ENCODE measurements at regions not wholly inside any gene's neighbourhood (a gene's known extent, or its start where the extent isn't known, plus 50 kb on each side); places are given as distances from the start of the nearest gene placed in this dataset.

DNA sequence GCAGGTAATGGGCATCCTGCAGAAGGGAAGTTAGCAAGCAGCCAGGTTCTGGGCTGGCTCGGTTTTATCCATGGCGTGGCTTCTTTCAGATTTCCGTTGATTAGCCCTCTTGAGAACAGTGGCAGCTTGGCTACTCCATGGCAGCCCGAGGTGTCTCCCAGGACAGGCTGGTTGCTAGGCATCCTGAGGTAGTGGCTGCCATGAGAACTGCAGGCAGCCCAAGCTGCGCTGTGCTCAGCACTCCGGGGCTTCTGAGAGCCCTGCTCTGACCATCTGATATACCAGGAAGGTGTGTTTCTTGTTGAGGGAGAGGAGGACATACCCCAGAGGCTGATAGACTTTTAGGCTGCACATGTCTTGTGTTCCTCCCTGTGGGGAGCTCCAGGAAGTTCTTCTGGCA lies 253.4 kb upstream of the CASK start:
- TF ChIP-seq IRF1 (CRISPR knock-in tag; IDR thresholded peaks at IDR 0.05) = no peak
- TF ChIP-seq, protein P1, sequence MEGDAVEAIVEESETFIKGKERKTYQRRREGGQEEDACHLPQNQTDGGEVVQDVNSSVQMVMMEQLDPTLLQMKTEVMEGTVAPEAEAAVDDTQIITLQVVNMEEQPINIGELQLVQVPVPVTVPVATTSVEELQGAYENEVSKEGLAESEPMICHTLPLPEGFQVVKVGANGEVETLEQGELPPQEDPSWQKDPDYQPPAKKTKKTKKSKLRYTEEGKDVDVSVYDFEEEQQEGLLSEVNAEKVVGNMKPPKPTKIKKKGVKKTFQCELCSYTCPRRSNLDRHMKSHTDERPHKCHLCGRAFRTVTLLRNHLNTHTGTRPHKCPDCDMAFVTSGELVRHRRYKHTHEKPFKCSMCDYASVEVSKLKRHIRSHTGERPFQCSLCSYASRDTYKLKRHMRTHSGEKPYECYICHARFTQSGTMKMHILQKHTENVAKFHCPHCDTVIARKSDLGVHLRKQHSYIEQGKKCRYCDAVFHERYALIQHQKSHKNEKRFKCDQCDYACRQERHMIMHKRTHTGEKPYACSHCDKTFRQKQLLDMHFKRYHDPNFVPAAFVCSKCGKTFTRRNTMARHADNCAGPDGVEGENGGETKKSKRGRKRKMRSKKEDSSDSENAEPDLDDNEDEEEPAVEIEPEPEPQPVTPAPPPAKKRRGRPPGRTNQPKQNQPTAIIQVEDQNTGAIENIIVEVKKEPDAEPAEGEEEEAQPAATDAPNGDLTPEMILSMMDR (IDR thresholded peaks at IDR 0.05) = no peak
- TF ChIP-seq, protein P2, sequence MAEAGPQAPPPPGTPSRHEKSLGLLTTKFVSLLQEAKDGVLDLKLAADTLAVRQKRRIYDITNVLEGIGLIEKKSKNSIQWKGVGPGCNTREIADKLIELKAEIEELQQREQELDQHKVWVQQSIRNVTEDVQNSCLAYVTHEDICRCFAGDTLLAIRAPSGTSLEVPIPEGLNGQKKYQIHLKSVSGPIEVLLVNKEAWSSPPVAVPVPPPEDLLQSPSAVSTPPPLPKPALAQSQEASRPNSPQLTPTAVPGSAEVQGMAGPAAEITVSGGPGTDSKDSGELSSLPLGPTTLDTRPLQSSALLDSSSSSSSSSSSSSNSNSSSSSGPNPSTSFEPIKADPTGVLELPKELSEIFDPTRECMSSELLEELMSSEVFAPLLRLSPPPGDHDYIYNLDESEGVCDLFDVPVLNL (CRISPR knock-in tag; IDR thresholded peaks at IDR 0.05; ENCODE audit: borderline replicate concordance, low read depth) = no peak
- TF ChIP-seq TEAD4 (CRISPR knock-in tag; IDR thresholded peaks at IDR 0.05) = no peak
- TF ChIP-seq RORB (CRISPR knock-in tag; IDR thresholded peaks at IDR 0.05) = no peak
- no peak for TF ChIP-seq TCF7 (CRISPR knock-in tag; IDR thresholded peaks at IDR 0.05; ENCODE audit: low read depth)
- TF ChIP-seq RELA (CRISPR knock-in tag; IDR thresholded peaks at IDR 0.05; ENCODE audit: borderline replicate concordance) = no peak
- TF ChIP-seq OVOL2 (CRISPR knock-in tag; IDR thresholded peaks at IDR 0.05; ENCODE audit: borderline replicate concordance) = no peak
- TF ChIP-seq ZMAT4 (CRISPR knock-in tag; IDR thresholded peaks at IDR 0.05) = no peak
- TF ChIP-seq CREM (CRISPR knock-in tag; IDR thresholded peaks at IDR 0.05) = no peak
- TF ChIP-seq, protein P3, sequence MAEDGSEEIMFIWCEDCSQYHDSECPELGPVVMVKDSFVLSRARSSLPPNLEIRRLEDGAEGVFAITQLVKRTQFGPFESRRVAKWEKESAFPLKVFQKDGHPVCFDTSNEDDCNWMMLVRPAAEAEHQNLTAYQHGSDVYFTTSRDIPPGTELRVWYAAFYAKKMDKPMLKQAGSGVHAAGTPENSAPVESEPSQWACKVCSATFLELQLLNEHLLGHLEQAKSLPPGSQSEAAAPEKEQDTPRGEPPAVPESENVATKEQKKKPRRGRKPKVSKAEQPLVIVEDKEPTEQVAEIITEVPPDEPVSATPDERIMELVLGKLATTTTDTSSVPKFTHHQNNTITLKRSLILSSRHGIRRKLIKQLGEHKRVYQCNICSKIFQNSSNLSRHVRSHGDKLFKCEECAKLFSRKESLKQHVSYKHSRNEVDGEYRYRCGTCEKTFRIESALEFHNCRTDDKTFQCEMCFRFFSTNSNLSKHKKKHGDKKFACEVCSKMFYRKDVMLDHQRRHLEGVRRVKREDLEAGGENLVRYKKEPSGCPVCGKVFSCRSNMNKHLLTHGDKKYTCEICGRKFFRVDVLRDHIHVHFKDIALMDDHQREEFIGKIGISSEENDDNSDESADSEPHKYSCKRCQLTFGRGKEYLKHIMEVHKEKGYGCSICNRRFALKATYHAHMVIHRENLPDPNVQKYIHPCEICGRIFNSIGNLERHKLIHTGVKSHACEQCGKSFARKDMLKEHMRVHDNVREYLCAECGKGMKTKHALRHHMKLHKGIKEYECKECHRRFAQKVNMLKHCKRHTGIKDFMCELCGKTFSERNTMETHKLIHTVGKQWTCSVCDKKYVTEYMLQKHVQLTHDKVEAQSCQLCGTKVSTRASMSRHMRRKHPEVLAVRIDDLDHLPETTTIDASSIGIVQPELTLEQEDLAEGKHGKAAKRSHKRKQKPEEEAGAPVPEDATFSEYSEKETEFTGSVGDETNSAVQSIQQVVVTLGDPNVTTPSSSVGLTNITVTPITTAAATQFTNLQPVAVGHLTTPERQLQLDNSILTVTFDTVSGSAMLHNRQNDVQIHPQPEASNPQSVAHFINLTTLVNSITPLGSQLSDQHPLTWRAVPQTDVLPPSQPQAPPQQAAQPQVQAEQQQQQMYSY (CRISPR knock-in tag; IDR thresholded peaks at IDR 0.05) = no peak
